Endothelial cell of umbilical vein (primary cell): ENCODE measurements at regions not wholly inside any gene's neighbourhood (a gene's known extent, or its start where the extent isn't known, plus 50 kb on each side); places are given as distances from the start of the nearest gene placed in this dataset.

Source experiments
- CTCF ChIP-seq, 2 donors: IDR thresholded peaks; 1 replicate in 1 of 2; 2 replicates in 1 of 2; pipeline ENCODE4 v1.5.1; 2011; ENCODE audit warnings: low read length in 2 of 2, mild to moderate bottlenecking in 2 of 2, moderate library complexity in 2 of 2, control low read depth in 1 of 2, inconsistent platforms in 1 of 2, low read depth in 1 of 2; ENCODE audit not compliant: insufficient read depth in 1 of 2; ENCODE audit errors: extremely low read depth in 1 of 2
- POLR2AphosphoS5 ChIP-seq: IDR thresholded peaks from 2 replicates; pipeline ENCODE4 v1.6.1; 2012; ENCODE audit warnings: low read depth, mild to moderate bottlenecking, control low read depth, low read length, moderate library complexity; ENCODE audit not compliant: insufficient read depth

- TF ChIP-seq POLR2AphosphoS5 = no peak
- TF ChIP-seq CTCF (IDR thresholded peaks at IDR 0.05; ENCODE audit: extremely low read depth in 1 of 2, insufficient read depth in 1 of 2, low read depth in 1 of 2, low read length in 2 of 2) = no peak
Measured at GRCh38 chr2:64246962-64247361, 102.7 kb upstream of the PELI1 start.
